HT1080 (cell line): ENCODE measurements at regions not wholly inside any gene's neighbourhood (a gene's known extent, or its start where the extent isn't known, plus 50 kb on each side); places are given as distances from the start of the nearest gene placed in this dataset.
"Not testable (repeated sequence)": the region's sequence is repeated elsewhere in the genome, so short reads cannot be mapped to it uniquely, and the experiment has no call there.

Source experiments
- DNase-seq: peaks from one replicate; pipeline ENCODE4 v3.0.0-alpha.2; 2015; ENCODE audit warnings: low read depth

DNA sequence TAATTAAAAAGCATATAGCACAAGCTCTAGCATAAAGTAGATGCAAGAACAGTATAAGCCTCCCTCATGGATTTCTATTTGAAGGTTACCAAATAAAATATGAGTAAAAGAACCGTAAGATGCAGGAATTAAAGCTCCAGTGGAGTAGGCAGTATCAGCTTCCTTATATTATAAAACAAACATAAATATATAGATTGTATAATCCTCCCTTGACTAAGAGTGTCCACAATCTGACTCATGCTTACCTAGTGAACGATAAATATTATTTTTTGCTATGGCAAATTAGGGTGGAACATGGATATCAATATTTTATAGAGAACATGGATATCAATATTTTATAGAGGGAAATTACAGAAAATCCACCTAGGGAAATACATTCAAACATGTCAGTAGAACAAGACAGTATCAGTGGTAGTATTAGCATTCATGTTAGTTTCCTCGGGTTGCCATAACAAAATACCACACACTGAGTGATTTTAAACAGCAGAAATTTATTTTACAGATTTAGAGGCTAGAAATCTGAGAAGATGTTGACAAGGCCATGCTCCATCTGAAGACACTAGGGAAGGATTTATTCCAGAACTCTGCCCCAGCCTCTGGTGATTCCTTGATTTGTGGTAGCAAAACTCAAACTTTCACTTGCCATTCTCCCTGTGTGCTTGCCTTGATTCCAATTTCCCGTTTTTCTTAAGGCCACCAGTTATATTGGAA lies 1521.3 kb downstream of the SI start:
- no peak for DNase-seq

DNA sequence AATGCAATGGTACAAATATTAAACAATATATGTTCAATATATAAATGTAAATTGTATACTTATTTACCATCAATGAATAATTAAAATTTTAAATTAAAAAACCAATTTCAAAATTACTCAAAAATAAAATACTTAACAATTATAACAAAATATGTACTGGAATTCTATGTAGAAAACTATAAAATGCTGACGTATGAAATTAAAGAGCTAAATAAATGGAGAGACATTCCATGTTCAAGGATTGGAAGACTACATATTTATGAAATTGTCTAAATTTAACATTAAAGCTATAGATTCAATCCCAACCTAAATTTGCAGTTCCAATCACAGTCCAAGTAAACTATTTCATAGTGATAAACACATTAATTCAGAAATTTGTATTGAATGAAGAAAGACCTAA lies 1522.4 kb downstream of the SI start:
- no peak for DNase-seq

DNA sequence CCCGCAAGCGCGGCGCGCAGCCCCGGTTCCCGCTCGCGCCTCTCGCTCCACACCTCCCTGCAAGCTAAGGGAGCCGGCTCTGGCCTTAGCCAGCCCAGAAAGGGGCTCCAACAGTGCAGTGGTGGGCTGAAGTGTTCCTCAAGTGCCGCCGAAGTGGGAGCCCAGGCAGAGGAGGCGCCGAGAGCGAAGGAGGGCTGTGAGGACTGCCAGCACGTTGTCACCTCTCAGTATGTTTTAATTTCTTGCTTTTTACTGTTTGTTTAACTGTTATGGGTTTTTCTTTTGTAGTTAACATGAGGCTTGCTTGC lies 1525.7 kb downstream of the SI start:
- no peak for DNase-seq

DNA sequence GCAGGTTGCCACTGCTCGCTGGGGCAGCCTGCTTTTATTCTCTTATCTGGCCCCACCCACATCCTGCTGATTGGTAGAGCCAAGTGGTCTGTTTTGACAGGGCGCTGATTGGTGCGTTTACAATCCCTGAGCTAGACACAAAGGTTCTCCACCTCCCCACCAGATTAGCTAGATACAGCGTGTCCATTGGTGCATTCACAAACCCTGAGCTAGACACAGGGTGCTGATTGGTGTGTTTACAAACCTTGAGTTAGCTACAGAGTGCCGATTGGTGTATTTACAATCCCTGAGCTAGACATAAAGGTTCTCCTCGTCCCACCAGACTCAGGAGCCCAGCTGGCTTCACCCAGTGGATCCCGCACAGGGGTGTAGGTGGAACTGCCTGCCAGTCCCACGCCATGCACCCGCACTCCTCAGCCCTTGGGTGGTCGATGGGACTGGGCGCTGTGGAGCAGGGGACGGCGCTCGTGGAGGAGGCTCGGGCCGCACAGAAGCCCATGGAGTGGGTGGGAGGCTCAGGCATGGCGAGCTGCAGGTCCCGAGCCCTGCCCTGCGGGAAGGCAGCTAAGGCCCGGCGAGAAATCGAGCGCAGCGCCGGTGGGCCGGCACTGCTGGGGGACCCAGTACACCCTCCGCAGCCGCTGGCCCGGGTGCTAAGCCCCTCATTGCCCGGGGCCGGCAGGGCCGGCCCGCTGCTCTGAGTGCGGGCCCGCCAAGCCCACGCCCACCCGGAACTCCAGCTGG lies 1526.2 kb downstream of the SI start:
- not testable (repeated sequence) for DNase-seq

DNA sequence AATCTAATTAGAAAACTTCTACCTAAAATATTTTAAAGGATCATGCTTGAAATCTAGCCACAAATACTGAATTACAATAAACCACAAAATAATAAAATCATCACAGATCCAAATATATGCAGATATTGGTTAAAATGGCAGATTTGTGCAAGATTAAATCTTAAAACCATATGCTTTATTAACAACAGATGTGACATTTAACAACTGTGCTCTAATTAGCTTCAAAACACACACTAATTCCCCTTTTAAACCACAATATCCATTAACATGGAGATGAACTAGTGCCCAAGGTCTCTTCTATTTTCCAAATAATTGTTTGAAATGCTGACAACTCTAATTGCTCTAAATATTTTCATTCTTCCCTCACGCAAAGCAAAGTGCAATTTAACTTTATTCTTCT lies 1530.3 kb downstream of the SI start:
- no peak for DNase-seq

DNA sequence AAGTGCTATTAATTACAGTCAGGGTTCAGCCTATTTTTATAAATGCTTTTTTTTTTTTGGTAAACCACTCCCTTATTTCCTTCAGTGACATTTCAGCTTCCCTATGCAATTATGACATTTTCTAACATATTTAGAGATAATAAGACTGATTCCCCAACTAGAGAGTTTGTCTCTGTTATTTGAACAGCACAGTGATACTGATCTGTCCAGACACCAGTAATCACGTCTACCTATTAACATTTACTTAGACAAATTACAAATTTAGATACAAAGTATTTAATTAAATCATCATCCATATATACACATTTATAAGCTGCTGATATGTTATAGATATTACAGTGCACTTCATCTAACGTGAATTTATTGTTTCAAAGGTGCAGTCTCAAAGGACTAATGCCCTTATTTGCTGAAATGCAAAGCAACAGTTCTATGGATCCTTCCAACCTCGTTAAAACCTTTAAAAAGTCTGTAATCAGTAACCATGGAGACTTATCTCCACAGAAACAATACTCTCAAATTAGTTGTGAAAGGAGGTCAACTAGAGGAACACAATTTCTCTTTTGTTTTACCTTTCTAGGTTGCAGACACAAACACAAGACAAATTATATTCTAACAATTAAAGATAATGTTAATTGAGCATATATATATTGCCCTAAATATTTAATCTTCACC lies 1531.1 kb downstream of the SI start:
- DNase-seq, result no peak

DNA sequence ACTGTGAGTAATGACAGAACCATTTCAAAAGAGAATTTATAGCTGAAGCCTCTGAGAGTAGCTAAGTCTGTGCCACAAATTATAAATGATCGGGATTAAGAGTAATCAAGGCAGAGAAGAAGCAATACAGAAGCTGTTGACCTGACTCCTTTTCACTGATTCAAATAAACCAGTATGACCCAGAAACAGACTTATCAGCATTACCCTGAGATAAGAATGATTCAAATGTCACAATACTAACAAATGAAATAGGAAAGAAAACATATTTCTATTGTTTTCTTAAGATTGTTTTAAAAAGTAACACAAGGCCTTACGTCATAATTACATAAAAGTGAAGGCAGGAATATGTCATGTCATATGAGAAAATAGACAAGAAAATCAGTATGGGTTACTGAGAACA lies 1534.6 kb downstream of the SI start:
- no peak for DNase-seq

DNA sequence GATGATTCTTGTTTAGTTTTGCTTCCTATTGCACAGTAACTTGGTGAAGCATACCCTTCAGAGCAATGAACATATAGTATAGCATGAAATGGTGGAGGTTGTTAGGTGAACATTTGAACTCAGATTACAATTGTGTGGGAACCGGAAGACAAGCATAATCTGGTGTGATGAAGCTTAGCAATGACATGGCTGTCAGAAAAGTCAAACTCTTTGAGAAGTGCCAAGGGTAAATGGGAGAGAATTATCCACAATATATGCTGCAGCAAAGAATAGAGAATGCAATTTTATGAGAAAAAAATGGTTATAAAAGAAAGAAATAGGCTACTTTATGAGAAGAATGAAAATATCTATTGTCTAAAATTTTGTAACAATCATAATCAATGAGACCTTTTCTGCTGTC lies 1536.7 kb downstream of the SI start:
- DNase-seq, result no peak

DNA sequence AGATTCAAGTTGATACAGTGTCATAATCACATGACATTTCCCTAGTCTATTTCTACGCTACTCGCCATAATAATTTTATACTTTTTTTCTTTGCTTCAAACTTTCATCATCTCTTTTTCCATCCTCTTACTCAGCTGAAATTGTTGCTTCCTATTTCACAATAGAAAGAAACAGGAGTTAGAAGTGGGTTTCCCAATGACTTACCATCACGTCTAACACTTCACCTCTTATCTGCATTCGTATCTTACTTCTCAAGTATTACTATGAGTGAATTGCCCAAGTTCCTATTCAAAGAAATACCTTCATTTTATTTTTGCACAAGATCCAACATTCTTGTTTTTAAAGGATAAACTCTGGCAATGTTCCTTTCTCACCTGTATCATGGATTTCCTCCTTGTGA lies 1539.9 kb downstream of the SI start:
- no peak for DNase-seq

DNA sequence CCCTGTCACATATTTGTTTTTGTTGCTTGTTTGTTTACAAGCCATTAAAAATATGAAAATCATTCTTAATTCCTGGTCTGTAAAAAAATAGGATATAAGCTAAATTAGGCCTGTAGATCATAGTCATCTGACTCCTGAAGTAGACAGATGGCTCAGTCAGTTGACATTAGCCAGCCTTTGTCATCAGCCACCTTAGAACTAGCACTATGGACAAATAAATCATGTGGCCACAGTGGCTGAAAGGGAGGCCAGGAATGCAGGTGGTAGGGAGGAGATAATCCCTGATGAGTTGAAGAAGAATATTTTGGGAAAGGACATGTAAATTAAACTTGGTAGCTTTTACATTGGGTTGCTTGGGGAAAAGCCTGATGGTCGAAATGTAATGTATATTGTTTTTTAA lies 1544.9 kb downstream of the SI start:
- no peak for DNase-seq

DNA sequence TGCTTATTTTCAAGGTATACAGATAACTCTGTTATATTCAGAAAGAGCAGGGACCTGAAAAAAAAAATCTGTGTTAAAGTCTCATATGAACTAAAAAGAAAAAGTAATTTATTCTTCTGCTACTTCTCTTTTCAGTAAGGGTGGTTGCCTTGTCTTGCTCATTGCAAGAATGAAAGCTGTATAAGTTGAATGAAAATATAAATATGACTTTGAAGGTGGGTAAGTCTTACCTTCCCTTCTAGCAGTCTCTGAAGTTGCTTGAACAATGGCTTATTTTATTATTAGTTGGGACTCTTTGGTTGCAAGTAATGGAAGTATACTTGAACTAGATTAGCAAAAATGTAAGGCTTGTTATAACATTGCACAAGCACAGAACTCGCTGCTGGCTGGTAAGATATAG lies 1554.9 kb downstream of the SI start:
- no peak for DNase-seq

DNA sequence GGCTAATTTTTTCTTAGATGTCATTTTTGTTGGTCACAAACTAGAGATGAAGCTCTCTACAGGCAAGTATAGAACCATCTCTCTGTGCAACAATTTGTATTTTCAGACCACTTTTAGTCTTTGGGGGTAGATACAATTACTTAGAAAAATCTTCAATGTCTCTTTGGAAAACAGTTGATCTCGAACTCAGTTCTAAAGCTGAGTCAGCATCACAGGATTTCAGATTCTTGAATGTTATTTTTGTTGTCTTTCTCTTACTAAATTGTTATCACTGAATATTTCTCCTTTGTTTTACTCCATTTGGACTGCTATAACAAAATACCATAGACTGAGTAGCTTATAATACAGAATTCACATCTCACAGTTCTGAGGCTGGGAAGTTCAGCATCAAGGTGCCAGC lies 1557.0 kb downstream of the SI start:
- DNase-seq, result no peak

DNA sequence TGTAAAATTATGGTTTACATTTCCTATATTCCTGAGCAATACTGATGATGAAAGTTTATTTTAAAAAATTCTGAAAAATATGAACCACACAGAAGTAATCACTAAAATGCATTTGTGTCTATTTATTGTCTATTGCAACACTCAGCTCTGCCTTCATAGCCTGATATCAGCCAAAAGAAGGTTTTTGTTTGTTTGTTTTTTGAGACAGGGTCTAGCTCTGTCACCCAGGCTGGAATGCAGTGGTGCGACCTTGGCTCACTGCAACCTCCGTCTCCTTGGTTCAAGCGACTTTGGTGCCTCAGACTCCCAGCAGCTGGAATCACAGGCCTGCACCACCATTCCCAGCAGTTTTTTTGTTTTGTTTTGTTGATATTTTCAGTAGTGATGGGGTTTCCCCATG lies 1560.2 kb downstream of the SI start:
- no peak for DNase-seq

DNA sequence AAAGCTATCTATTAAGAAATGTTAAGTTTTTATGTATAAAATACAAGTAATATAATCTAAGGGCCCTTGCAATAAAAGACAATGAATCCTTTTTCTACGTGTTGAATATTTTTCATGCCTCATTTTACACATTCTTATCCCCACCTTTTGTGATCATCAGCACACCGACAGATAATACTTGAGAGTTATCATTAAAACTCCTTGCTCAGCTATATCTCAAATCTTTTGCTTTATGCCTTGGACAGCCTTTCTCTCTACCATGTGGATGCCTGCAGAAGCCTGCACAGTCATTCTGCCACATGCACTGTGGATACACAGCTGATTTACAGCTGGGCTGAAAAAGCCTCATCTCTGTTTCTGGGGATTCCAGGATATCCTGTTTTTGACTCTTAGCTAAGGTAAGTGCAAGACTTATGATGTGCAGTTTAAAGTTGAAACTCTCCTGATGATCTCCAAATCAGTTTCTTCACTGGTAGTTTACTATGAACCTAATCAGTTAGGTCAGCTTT lies 1565.1 kb downstream of the SI start:
- no peak for DNase-seq

DNA sequence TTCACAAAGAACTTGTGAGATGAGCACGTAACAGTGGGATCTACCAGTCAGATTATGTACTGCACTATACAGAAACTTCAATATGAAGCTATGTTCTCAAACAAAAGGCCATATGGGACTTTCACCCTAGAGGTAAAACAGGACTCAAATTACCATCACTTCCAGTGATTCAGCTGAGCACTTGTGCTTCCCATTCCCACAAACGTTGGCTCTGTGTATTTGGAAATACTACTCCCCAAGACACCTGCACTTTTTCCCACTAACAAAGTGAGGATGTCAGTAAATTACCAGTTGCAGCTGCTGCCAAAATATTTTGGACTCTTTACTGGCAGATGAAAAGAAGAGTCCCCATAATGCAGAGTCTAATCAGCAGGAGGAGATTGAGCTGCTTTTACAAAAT lies 1570.1 kb downstream of the SI start:
- peak; percentile 13 for DNase-seq

DNA sequence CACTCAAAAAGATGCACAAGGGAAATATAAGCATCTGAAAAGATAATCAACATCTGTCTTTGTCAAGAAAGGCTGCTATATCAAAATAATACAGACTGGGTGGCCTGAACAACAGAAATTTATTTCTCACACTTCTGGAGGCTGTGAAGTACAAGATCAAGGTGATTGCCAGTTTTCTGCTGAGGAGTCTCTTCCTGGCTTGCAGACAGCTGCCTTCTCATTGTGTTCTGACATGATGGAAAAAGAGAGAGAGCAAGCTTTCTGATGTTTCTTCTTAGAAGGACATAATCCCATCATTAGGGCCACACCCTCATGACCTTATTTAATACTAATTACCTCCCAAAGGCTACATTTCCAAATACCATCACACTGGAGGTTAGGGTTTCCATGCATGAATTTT lies 1573.3 kb downstream of the SI start:
- no peak for DNase-seq

DNA sequence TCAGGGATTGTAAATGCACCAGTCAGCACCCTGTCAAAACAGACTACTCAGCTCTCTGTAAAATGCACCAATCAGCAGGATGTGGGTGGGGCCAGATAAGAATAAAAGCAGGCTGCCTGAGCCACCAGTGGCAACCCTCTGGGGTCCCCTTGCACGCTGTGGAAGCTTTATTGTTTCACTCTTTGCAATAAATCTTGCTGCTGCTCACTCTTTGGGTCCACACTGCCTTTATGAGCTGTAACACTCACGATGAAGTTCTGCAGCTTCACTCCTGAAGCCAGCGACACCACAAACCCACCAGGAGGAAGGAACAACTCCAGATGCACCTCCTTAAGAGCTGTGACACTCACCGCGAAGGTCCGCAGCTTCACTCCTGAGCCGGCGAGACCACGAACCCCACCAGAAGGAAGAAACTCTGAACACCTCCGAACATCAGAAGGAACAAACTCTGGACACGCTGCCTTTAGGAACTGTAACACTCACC lies 1578.5 kb downstream of the SI start:
- not testable (repeated sequence) for DNase-seq

DNA sequence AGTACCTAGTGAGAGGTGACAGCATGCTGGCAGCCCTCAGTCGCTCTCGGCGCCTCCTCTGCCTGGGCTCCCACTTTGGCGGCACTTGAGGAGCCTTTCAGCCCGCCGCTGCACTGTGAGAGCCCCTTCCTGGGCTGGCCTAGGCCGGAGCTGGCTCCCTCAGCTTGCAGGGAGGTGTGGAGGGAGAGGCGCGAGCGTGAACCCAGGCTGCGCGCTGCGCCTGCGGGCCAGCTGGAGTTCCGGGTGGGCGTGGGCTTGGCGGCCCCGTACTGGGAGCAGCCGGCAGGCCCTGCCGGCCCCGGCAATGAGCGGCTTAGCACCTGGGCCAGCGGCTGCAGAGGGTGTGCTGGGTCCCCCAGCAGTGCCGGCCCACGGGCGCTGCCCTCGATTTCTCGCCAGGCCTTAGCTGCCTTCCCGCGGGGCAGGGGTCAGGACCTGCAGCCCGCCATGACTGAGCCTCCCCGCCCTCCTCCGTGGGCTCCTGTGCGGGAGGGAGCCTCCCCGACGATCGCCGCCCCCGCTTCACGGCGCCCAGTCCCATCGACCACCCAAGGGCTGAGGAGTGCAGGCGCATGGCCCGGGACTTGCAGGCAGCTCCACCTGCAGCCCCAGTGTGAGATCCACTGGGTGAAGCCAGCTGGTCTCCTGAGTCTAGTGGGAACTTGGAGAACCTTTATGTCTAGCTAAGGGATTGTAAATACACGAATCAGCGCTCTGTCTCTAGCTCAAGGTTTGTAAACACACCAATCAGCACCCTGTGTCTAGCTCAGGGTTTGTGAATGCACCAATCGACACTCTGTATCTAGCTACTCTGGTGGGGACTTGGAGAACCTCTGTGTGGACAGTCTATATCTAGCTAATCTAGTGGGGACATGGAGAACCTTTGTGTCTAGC lies 1579.2 kb downstream of the SI start:
- not testable (repeated sequence) for DNase-seq

DNA sequence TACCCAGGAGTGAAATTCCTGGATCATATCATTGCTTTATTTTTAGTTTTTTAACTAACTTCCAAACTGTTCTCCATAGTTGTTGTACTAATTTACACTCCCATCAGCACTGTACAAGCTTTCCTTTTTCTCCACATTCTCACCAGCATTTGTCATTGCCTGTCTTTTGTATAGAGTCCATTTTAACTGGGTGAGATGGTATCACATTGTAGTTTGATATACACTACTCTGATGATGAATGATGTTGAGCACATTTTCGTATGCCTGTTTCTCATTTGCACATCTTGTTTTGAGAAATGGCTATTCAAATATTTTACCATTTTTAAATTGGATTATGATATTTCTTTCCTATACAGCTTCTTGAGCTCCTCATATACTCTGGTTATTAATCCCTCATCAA lies 1586.6 kb downstream of the SI start:
- DNase-seq, result no peak

DNA sequence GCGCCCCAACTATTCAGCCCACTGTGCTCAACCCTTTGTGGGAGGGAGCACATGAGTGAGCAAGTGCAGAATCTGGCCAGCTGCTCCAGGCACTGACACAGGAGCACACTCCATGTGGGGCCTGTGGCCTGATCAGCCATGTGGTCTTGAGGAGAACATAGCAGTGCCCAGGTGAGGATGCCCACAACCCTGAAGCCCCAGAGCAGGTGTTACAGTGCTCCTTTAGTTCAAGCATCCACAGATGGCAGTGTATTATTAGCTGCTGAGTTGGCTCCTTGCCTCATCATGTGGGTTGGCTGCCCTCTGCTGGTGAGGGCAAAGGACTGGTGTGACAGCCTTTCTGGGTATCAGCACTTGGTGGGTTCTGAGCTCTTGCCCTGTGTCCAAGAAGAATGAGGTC lies 1588.2 kb downstream of the SI start:
- DNase-seq, result peak; percentile 67

DNA sequence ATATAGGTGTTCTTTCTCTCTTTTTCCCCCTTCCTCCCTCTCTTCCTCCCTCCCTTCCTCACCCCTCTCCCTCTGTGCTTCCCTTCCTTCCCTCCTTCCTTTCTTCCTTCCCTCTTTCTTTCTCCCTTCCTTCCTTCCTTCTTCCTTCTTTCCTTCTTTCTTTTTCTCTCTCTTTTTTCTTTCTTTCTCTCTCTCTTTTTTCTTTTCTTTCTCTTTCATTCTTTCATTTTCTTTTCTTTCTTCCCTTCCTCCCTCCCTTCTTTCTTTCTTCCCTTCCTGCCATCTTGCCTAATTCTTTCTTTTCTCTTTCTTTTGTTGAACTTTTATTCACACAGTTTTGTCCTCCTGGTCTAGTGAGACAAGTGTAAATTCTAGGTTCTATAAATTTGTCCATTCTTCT lies 1595.6 kb downstream of the SI start:
- no peak for DNase-seq

DNA sequence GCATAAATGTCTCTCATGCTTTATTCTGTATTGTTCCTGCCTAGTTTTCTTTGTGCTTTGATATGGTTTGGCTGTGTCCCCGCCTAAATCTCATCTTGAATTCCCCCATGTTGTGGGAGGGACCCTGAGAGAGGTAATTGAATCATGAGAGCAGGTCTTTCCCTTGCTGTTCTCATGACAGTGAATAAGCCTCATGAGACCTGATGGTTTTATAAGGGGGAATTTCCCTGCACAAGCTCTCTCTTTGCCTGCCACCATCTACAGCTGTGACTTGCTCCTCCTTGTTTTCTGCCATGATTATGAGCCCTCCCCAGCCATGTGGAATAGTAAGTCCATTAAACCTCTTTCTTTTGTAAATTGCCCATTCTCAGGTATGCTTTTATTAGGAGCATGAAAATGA lies 1596.6 kb downstream of the SI start:
- no peak for DNase-seq
